ENCODE measurements at regions not wholly inside any gene's neighbourhood (a gene's known extent, or its start where the extent isn't known, plus 50 kb on each side); places are given as distances from the start of the nearest gene placed in this dataset.

DNA sequence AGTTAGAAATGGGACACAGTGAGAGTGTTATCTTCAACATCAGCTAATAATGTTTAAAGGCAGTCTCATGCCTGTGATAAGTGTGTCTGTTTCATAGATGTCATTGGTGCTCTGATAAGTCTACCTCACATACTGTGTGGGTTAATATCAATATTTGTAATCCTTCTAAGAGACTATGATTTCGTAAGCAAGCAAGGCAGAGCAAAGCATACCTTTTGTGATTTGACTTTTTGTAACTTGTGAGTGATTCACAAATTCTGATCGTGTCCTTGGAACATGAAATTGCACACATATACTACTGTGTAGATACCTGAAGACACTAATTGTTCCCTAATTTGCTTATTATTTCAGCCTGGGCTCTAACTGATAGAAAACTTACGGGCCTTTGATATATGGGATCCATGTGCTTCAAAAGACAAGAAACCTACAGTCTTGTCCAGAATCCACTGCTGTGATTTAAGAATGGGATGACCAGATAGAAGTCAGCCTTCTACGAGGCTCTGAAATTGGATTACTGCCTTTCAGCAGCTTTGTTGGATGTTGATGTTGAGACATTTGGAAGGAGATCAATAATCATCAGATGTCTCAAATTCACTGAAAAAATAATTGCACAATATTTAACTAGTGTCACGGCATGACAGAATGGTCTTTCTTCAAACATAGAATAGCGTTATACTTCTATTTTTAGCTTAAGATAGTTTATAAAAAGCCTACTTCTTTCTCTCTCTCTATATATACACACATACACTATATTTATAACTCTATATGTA, 63.2 kb upstream of the KLF6 start:
- TF ChIP-seq POLR2A (IDR thresholded peaks at IDR 0.05; ENCODE audit: low read depth, low read length) (no peak), POLR2AphosphoS5 (IDR thresholded peaks at IDR 0.05; ENCODE audit: low read depth, low read length) (no peak), TAF1 (IDR thresholded peaks at IDR 0.05; ENCODE audit: borderline replicate concordance, low read depth, low read length) (no peak)
- no peak for DNase-seq (ENCODE audit: insufficient read length)
- FAIRE-seq, result no peak

- DNase-seq (ENCODE audit: insufficient read length), result no peak
- FAIRE-seq, result no peak
- TF ChIP-seq POLR2AphosphoS5 (IDR thresholded peaks at IDR 0.05; ENCODE audit: low read depth, low read length) (no peak), TAF1 (IDR thresholded peaks at IDR 0.05; ENCODE audit: borderline replicate concordance, low read depth, low read length) (no peak)
Measured at GRCh38 chr10:3846736-3847135, 61.7 kb upstream of the KLF6 start.

DNA sequence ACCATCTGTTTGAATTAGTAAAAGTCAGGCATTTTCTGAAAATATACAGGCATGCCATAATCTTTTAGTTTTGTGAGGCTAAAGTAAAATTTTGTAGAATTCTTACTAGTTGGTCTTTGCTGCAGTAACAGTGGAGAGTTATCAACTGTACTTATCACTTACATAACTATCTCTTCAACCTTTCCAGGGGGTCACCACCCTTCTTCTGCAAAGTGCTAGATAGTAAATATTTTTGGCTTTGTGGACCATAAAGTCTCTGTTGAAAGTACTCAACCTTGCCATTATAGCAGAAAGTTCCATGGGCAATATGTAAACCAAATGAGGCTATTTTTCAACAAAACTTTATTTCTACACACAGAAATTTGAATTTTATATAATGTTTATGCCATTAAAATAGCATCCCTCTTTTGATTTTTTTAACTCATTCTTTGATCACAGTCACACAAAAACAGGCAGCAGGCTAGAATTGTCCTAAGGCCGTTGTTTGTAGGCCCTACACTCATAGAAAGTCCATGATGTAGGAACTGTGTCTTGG, 59.5 kb upstream of the KLF6 start:
- DNase-seq (ENCODE audit: insufficient read length) (no peak), FAIRE-seq (no peak)
- TF ChIP-seq TAF1 (IDR thresholded peaks at IDR 0.05; ENCODE audit: borderline replicate concordance, low read depth, low read length) (no peak), POLR2A (IDR thresholded peaks at IDR 0.05; ENCODE audit: low read depth, low read length) (no peak), POLR2AphosphoS5 (IDR thresholded peaks at IDR 0.05; ENCODE audit: low read depth, low read length) (no peak)

DNA sequence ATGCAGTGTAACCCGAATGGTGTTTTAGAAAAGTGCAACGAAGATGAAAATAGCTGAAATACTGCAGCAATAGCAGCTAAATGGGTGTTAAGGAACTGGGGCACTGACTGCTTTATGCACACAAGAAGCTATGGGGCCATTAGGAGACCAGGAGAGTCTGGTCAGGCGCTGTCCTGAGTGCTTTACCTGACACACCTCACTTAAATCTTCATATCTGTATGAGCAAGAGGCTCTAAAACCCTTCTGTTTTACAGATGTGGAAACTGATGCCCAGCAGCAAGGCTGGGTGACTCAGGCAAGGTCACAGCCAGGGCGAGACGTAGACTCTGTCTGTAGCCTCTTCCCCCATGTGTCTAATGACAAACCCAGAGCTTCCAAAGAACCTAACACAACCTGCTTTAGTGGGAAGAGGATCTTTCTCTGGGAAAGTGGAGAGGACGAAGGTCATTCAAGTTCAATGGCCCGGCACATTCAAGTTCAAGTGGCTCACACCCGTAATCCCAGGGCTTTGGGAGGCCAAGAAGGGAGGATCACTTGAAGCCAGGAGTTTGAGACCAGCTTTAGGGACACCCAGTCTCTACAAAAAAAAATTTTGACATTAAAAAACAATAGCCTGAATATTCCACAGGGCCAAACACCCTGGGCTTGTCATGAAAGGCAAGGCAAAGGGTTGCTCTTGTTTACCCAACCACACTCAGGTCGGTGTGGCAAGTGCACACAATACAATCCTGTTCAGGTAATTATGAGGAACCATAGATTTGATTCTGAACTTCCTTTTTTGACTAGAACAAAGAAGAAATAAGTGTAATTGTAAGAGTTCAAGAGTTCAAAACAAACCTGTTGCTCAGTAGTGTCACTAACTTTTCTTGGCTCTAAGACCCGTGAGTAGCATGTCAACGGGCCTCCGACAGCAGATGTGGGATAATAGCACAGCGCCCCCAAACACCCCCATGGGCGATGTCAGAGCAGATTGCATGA, 53.7 kb upstream of the KLF6 start:
- peak; percentile 67 for FAIRE-seq

GRCh38 chr10:3837647-3838459, 52.8 kb upstream of the KLF6 start:
- FAIRE-seq, result peak; percentile 48
- no peak for DNase-seq (ENCODE audit: insufficient read length)
- TF ChIP-seq POLR2AphosphoS5 (IDR thresholded peaks at IDR 0.05; ENCODE audit: low read depth, low read length), result no peak
- TF ChIP-seq TAF1 (IDR thresholded peaks at IDR 0.05; ENCODE audit: borderline replicate concordance, low read depth, low read length), result no peak
- TF ChIP-seq POLR2A (IDR thresholded peaks at IDR 0.05; ENCODE audit: low read depth, low read length), result no peak

More for the DNA sequence above, 53.7 kb upstream of the KLF6 start:
- TF ChIP-seq POLR2AphosphoS5 (IDR thresholded peaks at IDR 0.05; ENCODE audit: low read depth, low read length) (no peak), POLR2A (IDR thresholded peaks at IDR 0.05; ENCODE audit: low read depth, low read length) (no peak)
- no peak for DNase-seq (ENCODE audit: insufficient read length)

GRCh38 chr10:3836222-3836820, 51.3 kb upstream of the KLF6 start:
- no peak for TF ChIP-seq POLR2AphosphoS5 (IDR thresholded peaks at IDR 0.05; ENCODE audit: low read depth, low read length)
- no peak for TF ChIP-seq TAF1 (IDR thresholded peaks at IDR 0.05; ENCODE audit: borderline replicate concordance, low read depth, low read length)
- no peak for TF ChIP-seq POLR2A (IDR thresholded peaks at IDR 0.05; ENCODE audit: low read depth, low read length)
- DNase-seq (ENCODE audit: insufficient read length) (no peak), FAIRE-seq (peak; percentile 70)

- TF ChIP-seq POLR2AphosphoS5 (IDR thresholded peaks at IDR 0.05; ENCODE audit: low read depth, low read length), result 0 out of 2 replicates have a peak, but pooled peaks have one; percentile 12
- no peak for TF ChIP-seq POLR2A (IDR thresholded peaks at IDR 0.05; ENCODE audit: low read depth, low read length)
- no peak for TF ChIP-seq TAF1 (IDR thresholded peaks at IDR 0.05; ENCODE audit: borderline replicate concordance, low read depth, low read length)
- DNase-seq (ENCODE audit: insufficient read length) (no peak), FAIRE-seq (peak; percentile 92)
Measured at GRCh38 chr10:3835770-3836169, 50.8 kb upstream of the KLF6 start.

- TF ChIP-seq POLR2A (IDR thresholded peaks at IDR 0.05; ENCODE audit: low read depth, low read length) (no peak), TAF1 (IDR thresholded peaks at IDR 0.05; ENCODE audit: borderline replicate concordance, low read depth, low read length) (no peak), POLR2AphosphoS5 (IDR thresholded peaks at IDR 0.05; ENCODE audit: low read depth, low read length) (no peak)
- FAIRE-seq (no peak), DNase-seq (ENCODE audit: insufficient read length) (no peak)
Measured at GRCh38 chr10:3834947-3835346, 49.9 kb upstream of the KLF6 start.

All from GM12892 (cell line).